Left lung (tissue), 4 donors: ENCODE measurements at regions not wholly inside any gene's neighbourhood (a gene's known extent, or its start where the extent isn't known, plus 50 kb on each side); places are given as distances from the start of the nearest gene placed in this dataset.

Source experiments
- ATAC-seq: fragments of 200-7000 bp; cut with Tn5 transposase; one replicate; pipeline ENCODE4 v1.9.1; 2020; ENCODE audit warnings: moderate library complexity
- DNase-seq, 4 donors: peaks; one replicate each; pipeline ENCODE4 v3.0.0-alpha.2; 2013 to 2020
- H3K27ac ChIP-seq, 2 donors: fragments of 200-600 bp; sonication (generic) in 1 of 2; one replicate each; pipeline versions ENCODE4 v1.5.0 to v1.8.0; 2020 to 2021
- H3K27me3 ChIP-seq, 2 donors: fragments of 200-600 bp; sonication (generic) in 1 of 2; one replicate each; pipeline versions ENCODE4 v1.5.0 to v1.8.0; 2020 to 2021
- H3K36me3 ChIP-seq, 2 donors: fragments of 200-600 bp; sonication (generic) in 1 of 2; one replicate each; pipeline versions ENCODE4 v1.5.0 to v1.8.0; 2020 to 2021
- H3K4me1 ChIP-seq, 2 donors: fragments of 200-600 bp; one replicate each; pipeline ENCODE4 v1.8.0; 2021
- H3K4me3 ChIP-seq, 2 donors: fragments of 200-600 bp; sonication (generic) in 1 of 2; one replicate each; pipeline versions ENCODE4 v1.5.0 to v1.8.0; 2020 to 2021; ENCODE audit warnings: mild to moderate bottlenecking in 1 of 2
- H3K9me3 ChIP-seq, 2 donors: fragments of 200-600 bp; sonication (generic) in 1 of 2; one replicate each; pipeline versions ENCODE4 v1.5.0 to v1.8.0; 2020 to 2021
- CTCF ChIP-seq, 2 donors: fragments of 200-600 bp; sonication (generic) in 1 of 2; IDR thresholded peaks; one replicate each; pipeline versions ENCODE4 v1.5.0 to v1.8.0; 2021; ENCODE audit warnings: antibody characterized with exemption in 2 of 2
- intact Hi-C, 2 donors: fragments of 100-400 bp; cut with DNase I; formaldehyde crosslinking; loops; one replicate each; pipeline versions ENCODE4 v1.11.2 to v1.14.2; 2022
- donor health status: DM: no; HTN: yes; CAD: no.
- donor health status: DM: no; HTN: no; CAD: no.

- H3K36me3 ChIP-seq: no peaks in the 10 kb centered on the region
- intact Hi-C loops: no loop called here
- no peak for ATAC-seq
- no peak overlapping the region for H3K27ac ChIP-seq
- peaks cover 0 to 3% of the 10 kb centered on the region in 2 donors for H3K9me3 ChIP-seq
- H3K4me3 ChIP-seq: no peak overlapping the region
- TF ChIP-seq CTCF (IDR thresholded peaks at IDR 0.05): no peak
- DNase-seq: no peak
- no peaks in the 10 kb centered on the region for H3K27me3 ChIP-seq
- H3K4me1 ChIP-seq: no peaks in the 10 kb centered on the region
These were observed 649.6 kb downstream of the SLITRK1 start for GRCh38 chr13:83232626-83233025.

- ATAC-seq (no peak), DNase-seq (no peak)
- Histone ChIP-seq H3K4me3 (no peak overlapping the region), H3K9me3 (peaks cover 0 to 3% of the 10 kb centered on the region in 2 donors), H3K27me3 (no peaks in the 10 kb centered on the region), H3K4me1 (no peaks in the 10 kb centered on the region), H3K27ac (no peak overlapping the region), H3K36me3 (no peaks in the 10 kb centered on the region)
- no peak for TF ChIP-seq CTCF (IDR thresholded peaks at IDR 0.05)
- intact Hi-C loops: no loop called here
These were observed 652.5 kb downstream of the SLITRK1 start for GRCh38 chr13:83229574-83230305.

- H3K9me3 ChIP-seq: peaks cover 0 to 3% of the 10 kb centered on the region in 2 donors
- DNase-seq (no peak), ATAC-seq (no peak)
- no peaks in the 10 kb centered on the region for H3K36me3 ChIP-seq
- intact Hi-C loops: no loop called here
- H3K27ac ChIP-seq: no peak overlapping the region
- no peaks in the 10 kb centered on the region for H3K4me1 ChIP-seq
- TF ChIP-seq CTCF (IDR thresholded peaks at IDR 0.05): no peak
- no peak overlapping the region for H3K4me3 ChIP-seq
- no peaks in the 10 kb centered on the region for H3K27me3 ChIP-seq
These were observed 658.7 kb downstream of the SLITRK1 start for GRCh38 chr13:83223546-83223945.

- no peak for TF ChIP-seq CTCF (IDR thresholded peaks at IDR 0.05)
These were observed 660.4 kb downstream of the SLITRK1 start for GRCh38 chr13:83221813-83222241.

GRCh38 chr13:83221256-83221655 lies 661.0 kb downstream of the SLITRK1 start:
- ATAC-seq (no peak), DNase-seq (no peak)
- no peaks in the 10 kb centered on the region for H3K4me1 ChIP-seq
- no peaks in the 10 kb centered on the region for H3K27me3 ChIP-seq
- no peaks in the 10 kb centered on the region for H3K9me3 ChIP-seq
- intact Hi-C loops: no loop called here
- no peaks in the 10 kb centered on the region for H3K36me3 ChIP-seq
- H3K4me3 ChIP-seq: no peak overlapping the region
- no peak for TF ChIP-seq CTCF (IDR thresholded peaks at IDR 0.05)
- H3K27ac ChIP-seq: no peak overlapping the region

More at GRCh38 chr13:83221813-83222241, 660.4 kb downstream of the SLITRK1 start:
- no peak overlapping the region for H3K27ac ChIP-seq
- intact Hi-C loops: no loop called here
- no peaks in the 10 kb centered on the region for H3K36me3 ChIP-seq
- H3K27me3 ChIP-seq: no peaks in the 10 kb centered on the region
- DNase-seq (no peak), ATAC-seq (no peak)
- H3K9me3 ChIP-seq: no peaks in the 10 kb centered on the region
- no peaks in the 10 kb centered on the region for H3K4me1 ChIP-seq
- H3K4me3 ChIP-seq: no peak overlapping the region
